GM19438 (cell line): ENCODE measurements at regions not wholly inside any gene's neighbourhood (a gene's known extent, or its start where the extent isn't known, plus 50 kb on each side); places are given as distances from the start of the nearest gene placed in this dataset.
"Not testable (repeated sequence)": the region's sequence is repeated elsewhere in the genome, so short reads cannot be mapped to it uniquely, and the experiment has no call there.

Source experiments
- ATAC-seq: cut with Tn5 transposase; IDR thresholded peaks from one replicate; pipeline ENCODE4 v1.9.1; 2021; ENCODE audit warnings: low read depth; ENCODE audit not compliant: unreplicated experiment

DNA sequence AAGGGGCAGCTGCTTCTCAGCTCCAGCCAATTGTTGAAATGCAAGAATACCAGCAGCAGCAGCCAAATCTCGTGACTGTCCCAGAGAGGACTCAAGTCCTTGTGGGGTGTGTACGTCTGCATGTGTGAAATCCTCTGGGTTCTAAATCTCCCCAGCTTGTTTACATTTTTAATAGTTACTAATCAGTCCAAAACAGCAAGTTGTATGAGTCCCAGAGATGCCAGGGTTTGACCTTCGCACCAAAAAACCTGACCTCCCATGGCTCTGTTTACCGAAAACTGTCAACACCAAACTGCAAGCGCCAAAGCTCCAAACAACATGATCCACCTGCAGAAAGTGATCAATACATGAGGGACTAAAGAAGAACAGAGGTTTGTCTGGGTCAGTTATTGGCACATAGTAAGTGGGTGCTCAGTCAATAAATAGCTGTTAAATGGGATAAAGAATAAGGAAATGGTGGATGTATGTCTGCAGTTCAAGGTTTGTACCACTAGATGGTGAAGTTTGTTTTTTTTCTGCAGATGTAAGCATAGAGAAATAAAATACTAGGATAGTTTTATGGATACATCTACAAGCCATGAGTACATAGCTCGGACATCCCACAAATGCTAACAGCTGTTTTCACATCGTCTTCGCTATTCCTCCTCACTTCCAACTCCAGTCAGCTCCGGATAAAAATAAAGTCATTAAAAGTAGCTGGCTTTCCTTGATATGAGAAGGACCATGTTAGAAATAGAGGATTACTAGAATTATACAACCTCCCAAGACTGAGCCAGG is 85.3 kb upstream of the ADRB2 start:
- ATAC-seq, result no peak

DNA sequence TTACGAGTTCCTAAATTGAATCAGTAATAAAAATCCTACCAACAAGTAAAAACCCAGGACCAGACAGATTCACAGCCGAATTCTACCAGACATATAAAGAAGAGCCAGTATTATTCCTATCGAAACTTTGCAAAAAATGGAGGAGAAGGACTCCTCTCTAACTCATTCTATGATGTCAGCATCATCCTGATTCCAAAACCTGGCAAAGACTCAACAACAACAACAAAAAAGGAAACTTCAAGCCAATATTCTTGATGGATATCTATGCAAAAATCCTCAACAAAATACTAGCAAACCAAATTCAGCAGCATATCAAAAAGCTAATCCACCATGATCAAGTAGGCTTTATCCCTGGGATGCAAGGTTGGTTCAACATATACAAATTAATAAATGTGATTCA is 84.6 kb upstream of the ADRB2 start:
- not testable (repeated sequence) for ATAC-seq

DNA sequence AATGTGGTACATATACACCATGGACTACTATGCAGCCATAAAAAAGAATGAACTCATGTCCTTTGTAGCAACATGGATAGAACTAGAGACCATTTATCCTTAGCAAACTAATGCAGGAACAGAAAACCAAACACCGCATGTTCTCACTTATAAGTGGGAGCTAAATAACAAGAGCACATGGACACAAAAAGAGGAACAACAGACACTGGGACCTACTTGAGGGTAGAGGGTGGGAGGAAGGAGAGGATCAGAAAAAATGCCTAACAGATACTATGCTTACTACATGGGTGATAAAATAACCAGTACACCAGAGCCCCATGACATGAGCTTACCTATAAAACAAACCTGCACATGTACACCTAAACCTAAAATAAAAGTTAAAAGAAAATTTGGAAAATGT is 82.0 kb upstream of the ADRB2 start:
- ATAC-seq, result not testable (repeated sequence)

DNA sequence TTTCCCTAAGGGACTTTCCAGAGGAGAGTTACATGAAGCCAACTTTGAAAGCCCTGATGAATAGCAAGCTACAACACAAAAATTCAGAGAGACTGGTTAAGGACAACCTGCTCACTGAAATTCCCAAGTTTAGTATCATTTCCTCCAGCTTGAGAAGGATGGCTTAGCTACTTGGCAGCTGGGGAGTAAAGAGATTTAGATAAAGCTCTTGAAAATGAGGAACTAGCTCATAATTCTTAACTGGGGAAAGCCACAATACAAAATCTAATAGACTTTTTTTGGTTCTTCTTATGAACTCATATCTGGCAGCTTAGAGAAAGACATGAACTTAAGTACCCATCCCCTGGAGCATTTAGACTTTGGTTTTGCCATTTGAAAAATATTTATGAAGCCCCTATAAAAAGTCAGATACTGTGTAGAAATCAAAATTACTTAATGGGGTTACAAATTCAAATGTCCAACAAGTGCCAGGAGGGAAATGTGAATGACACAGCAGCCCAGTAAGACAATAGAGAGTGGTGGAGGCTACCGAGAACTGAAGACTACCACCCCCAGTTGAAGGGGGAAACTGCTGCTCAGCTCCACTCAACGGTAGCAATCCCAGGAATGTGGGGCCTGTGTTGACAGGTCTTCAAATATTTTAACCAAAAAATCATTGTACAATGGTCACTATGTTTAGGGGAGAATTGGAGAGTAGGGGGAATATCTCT is 79.4 kb upstream of the ADRB2 start:
- ATAC-seq, result peak; percentile 80

DNA sequence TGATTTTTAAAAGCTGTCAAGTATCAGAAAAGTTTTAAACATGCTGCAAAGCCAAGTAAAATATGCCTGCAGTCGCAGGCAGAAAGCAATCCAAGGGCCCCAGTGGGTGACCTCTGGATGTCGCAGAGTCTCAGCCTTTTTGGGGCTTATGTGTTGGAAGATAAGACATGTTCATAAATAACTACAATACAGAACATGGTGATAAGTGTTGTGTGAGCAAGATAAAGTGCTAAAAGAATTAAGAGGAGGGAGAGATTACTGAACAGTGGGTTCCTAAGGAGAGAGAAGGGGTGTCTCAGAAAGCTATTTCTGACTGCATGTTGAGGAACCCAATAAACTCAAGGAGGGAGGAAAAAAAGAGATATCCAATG is 78.9 kb upstream of the ADRB2 start:
- no peak for ATAC-seq

DNA sequence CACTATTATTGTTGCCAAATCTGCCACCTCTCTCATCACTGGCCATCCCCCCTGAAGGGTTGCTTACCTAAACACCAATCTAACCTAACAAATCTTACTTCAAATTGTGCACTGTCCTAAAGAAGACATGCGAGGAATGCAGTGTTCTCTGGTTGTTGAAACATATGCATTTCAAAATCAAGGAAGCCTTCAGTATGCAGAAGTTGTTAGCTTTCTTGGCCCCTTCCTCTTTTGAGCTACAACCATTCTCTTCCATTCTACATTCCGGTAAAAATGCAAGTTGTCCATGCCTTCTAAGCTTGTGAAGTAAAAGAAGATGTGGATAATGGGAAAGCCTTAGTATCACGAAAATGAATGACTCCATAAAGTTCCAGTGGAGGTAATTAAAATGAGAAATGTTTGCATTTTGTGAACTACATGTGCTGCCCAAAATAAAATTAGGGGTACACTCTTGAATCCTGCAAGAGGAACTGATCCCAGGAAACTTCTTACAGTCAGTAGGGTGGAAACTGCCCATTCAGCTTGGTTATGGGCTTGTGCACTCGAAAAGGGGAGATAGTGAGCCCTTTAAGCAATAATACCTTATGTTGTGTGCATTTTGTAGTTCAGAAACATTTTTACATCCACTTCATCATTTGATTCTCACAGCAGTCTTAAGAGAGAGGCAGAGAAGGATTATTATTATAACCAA is 77.6 kb upstream of the ADRB2 start:
- ATAC-seq, result no peak

DNA sequence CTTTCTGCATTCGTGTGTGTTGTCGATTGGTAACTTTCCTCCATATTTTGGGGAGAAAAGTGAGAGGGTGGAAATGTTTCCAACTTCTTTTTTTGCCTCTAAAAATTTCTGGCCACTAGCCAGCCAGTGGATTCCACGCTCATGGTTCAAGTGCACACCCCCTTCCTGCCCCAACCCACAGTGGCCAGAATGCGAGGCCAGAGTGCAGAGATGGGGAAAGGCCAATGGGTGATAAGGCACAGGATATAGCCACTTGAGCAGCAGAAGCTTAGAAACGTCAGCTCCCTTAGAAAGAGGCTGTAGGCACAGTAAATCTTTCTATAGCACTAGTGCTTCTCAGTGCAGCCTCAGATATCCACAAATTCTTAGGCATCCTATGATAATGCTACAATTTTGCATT is 75.8 kb upstream of the ADRB2 start:
- no peak for ATAC-seq

DNA sequence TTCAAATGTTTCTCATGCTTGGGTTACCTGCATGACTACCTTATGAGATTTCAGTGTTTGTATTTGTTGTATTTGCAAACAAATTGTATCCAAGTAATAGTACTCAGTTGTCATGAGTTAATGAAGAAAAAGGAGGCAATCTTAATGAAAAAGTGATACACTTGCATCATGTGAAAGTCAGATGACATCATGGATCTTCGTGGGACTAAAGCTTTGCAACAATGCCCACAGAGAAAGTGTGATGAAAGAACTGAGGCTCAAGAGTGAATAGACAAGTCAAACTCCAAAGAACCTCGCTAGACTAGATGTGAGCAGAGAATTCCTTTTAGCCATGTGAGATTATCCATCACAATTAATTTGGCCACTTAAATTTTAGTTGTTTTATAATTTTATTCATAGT is 75.4 kb upstream of the ADRB2 start:
- ATAC-seq, result no peak

DNA sequence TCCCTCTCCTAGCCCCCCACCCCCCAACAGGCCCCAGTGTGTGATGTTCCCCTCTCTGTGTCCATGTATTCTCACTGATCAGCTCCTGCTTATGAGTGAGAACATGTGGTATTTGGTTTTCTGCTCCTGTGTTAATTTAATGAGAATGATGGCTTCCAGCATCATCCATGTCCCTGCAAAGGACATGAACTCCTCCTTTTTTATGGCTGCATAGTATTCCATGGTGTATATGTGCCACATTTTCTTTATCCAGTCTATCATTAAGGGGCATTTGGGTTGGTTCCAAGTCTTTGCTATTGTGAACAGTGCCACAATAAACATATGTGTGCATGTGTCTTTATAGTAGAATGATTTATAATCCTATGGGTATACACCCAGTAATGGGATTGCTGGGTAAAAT is 74.0 kb upstream of the ADRB2 start:
- ATAC-seq, result not testable (repeated sequence)

DNA sequence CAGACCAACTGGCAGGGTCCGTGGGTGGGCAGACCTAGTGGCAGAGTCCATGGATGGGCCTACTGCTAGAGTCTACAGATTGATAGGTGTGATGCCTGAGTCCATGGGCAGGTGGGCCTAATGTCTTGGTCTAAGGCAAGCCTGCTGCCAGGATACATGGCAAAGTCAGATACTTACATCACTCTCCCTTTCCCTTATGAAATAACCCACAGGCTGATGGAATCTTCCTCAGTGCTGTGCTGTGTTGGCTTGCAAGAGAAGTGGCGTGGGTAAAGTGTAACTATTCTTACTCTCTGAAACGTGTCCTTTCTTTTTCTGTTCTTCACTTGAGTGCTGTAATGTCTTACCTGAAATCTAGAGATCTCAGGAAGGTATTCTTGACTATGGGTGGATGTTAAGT is 67.3 kb upstream of the ADRB2 start:
- ATAC-seq, result no peak

DNA sequence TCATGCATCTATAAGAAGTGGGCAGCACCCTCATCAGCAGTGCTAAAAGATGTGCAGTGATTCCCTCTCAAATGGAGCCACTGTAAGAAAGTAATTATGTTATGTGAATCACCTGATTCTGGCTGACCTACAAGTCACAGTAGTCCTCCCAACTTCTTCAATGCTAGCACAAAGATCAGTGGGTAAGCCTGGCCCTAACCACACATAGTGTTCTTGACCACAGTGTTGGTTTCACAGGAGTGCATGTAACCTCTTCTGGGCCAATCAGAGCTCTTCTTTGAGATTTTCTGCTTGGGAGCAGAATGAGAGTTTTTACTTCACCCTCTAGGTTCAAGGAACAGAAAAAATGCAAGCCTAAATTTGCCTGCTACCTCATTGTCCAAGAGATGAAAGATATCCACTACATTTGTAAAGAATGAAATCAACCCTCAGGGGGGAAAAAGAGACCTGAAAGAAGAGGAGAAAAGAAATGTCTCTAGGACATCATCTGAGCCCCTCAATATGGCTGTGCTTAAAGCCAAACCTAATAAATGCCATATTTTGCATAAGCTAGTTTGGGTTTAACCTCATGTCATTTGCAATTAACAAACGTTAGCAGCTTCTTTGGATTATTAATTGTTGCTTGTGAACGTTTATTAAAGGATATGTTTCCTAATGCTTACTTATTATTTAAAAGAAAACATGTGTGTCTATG is 65.3 kb upstream of the ADRB2 start:
- ATAC-seq, result peak; percentile 100

DNA sequence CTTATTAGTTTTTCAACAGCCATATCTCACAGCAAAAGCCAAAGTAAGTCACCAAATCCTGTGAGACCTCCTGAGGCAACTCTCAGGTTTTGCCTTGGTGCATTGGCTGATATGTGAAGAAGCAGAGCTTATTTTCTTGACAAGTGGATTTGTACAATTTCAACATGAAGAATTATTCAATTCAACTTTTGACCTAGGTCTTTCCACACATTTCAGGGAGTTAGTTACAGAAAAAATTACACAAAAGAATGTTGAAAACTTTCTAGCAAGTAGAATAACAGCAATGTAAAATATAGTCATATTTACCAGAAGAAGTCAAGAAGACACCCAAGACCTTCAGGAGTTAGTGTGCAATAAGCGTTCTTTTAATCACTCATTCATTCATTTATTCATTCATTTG is 62.4 kb upstream of the ADRB2 start:
- no peak for ATAC-seq

DNA sequence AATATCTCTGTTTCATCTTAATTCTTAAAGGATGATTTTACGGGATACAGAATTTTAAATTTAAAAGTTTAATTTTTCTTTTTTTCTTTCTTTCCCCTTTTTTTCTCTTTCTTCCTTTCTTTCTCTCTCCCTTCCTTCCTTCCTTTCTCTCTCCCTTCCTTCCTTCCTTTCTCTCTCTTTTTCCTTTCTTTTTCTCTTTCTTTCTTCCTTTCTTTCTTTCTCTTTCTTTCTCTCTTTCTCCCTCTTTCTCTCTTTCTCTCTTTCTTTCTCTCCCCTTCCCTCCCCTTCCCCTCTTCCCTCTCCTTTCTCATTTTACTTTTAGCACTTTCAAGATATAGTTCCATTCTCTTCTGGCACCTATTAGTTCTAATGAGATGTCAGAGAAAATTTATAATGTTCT is 61.4 kb upstream of the ADRB2 start:
- no peak for ATAC-seq

DNA sequence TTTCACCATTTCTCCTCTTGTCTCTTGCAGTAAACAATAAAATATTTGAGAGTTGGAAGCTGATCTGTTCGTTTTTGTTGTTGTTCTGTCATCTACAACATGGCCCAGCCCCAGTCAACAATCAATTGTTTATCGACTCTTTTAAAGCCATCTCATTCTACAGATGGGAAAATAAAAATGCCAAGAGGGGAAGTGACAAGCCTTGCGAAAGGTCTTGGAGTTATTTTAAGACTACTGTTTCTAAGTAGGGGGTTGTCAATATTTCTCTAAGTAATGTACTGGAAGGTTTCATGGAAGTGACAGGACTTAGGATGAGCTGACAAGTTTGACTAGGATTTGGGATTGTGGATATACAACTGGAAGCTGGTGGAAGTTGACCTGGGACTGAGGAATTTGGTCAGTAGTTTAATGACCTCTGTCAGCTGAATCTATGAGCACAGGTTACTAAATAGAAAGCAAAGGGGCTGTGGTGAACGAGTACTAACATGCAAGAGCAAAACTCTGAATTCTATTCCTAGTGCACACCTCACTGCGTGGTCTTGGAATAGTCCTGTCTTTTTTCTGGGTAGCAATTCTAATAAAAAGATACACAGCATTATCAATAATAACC is 57.5 kb upstream of the ADRB2 start:
- ATAC-seq, result no peak

DNA sequence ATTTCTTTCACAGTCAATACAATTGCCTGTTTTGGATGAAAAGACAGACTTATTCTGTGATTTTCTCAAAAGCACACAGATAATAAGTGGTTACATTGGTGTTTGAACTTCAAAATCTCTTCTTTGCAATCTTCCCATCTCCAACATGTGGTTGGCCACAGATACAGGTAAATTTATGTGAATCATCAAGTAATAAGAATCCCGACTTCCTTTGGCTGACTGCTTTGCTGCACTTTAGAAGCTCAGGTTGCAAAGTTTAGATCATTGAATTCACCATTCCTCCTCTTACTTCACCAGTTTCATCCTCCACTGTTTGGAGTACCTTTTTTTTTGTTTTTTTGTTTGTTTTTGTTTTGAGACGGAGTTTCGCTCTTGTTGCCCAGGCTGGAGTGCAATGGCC is 56.5 kb upstream of the ADRB2 start:
- no peak for ATAC-seq

DNA sequence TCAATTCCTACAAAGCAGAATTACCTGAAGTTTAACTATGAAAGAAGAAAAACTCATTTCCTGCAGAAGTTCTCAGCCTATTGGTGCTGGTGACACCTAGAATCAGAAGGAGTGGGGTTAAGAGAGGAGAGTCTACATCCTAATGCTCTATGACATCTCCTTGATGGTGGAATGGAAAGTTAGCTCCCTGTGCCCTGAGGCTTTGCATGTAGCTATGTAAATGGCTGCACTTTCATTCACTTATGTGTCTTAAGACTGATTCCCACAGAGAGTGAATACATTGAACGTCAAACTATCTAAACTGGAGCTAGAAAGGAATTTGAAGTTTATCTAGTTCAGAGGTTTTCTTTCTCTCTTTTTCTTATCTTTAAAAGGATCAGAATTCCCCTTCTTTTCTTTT is 52.1 kb upstream of the ADRB2 start:
- ATAC-seq, result no peak

DNA sequence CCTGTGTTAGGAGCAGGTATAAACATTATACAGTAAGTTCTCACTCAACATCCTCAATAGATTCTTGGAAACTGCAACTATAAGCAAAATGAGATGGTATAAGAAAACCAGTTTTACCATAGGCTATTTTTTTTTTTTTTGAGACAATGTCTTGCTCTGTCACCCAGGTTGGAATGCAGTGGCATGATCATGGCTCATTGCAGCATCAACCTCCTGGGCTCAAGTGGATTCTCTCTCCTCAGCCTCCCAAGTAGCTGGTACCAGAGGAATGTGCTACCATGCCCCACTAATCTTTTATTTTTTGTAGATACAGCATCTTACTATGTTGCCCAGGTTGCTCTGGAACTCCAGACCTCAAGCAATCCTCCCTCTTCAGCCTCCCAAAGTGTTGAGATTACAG is 50.1 kb upstream of the ADRB2 start:
- ATAC-seq, result no peak
